Body of pancreas (tissue), 4 donors: ENCODE measurements at regions not wholly inside any gene's neighbourhood (a gene's known extent, or its start where the extent isn't known, plus 50 kb on each side); places are given as distances from the start of the nearest gene placed in this dataset.

Experiments used
- ATAC-seq: fragments of 150-250 bp; one replicate; pipeline ENCODE4 v1.9.1; 2016
- DNase-seq, 4 donors: peaks; one replicate each; pipeline ENCODE4 v3.0.0-alpha.2; 2019
- H3K27ac ChIP-seq, 4 donors: fragments of 200-600 bp; sonication (generic); 1 replicate in 3 of 4; 2 replicates in 1 of 4; pipeline versions ENCODE4 v1.5.1 to v1.6.1; 2016 to 2019; ENCODE audit warnings: mild to moderate bottlenecking in 1 of 4, mixed read lengths in 1 of 4, moderate library complexity in 1 of 4
- H3K27me3 ChIP-seq, 2 donors: fragments of 200-600 bp; sonication (generic); one replicate each; pipeline ENCODE4 v1.6.0; 2016; ENCODE audit warnings: mild to moderate bottlenecking in 1 of 2
- H3K36me3 ChIP-seq, 2 donors: fragments of 200-600 bp; sonication (generic); replicated peaks in 1 of 2; 2 replicates each; pipeline ENCODE4 v1.5.1; 2016; ENCODE audit warnings: low read depth in 2 of 2; ENCODE audit not compliant: insufficient read depth in 1 of 2
- H3K4me1 ChIP-seq: fragments of 200-600 bp; sonication (generic); one replicate; pipeline ENCODE4 v1.6.0; 2016
- H3K4me3 ChIP-seq, 2 donors: fragments of 200-600 bp; sonication (generic); 1 replicate in 1 of 2; 2 replicates in 1 of 2; pipeline ENCODE4 v1.5.1; 2016 to 2019
- H3K9me3 ChIP-seq, 3 donors: fragments of 200-600 bp; sonication (generic); 1 replicate in 2 of 3; 2 replicates in 1 of 3; pipeline ENCODE4 v1.5.1; 2016
- CTCF ChIP-seq, 7 experiments: fragments of 450-650 bp in 4 of 7; fragments of 200-600 bp in 3 of 7; sonication (generic) in 3 of 7; IDR thresholded peaks; one replicate each; pipeline ENCODE4 v1.5.1; 2016 to 2019; ENCODE audit warnings: antibody characterized with exemption in 7 of 7
- POLR2A ChIP-seq, 3 donors: fragments of 450-650 bp; IDR thresholded peaks; one replicate each; pipeline ENCODE4 v1.6.1; 2016; ENCODE audit warnings: antibody characterized with exemption in 3 of 3, mild to moderate bottlenecking in 2 of 3
- WGBS, 2 donors: methylation state at CpG; one replicate each; pipeline ENCODE4 v1.1.5; 2017; 5-methylcytosine and 5-hydroxymethylcytosine counted together
- intact Hi-C: fragments of 100-400 bp; cut with DNase I; formaldehyde crosslinking; loops from one replicate; pipeline ENCODE4 v1.15.1; 2023

- Histone ChIP-seq H3K4me3 (no peak overlapping the region), H3K27me3 (no peaks in the 10 kb centered on the region), H3K9me3 (no peaks in the 10 kb centered on the region), H3K36me3 (no peaks in the 10 kb centered on the region), H3K27ac (peak overlapping the region in 3 of 4 donors; percentile 63 to 87 (median 79)), H3K4me1 (peaks cover 34% of the 10 kb centered on the region)
- no peak for ATAC-seq
- no peak for TF ChIP-seq CTCF (IDR thresholded peaks at IDR 0.05)
- no peak for TF ChIP-seq POLR2A (IDR thresholded peaks at IDR 0.05)
- 40 to 51% methylated on average over 3 of the region's 3 CpGs for WGBS, 2 donors
- intact Hi-C loops: no loop called here
- DNase-seq: no peak
Observed at GRCh38 chr2:64731263-64731643, 77.5 kb upstream of the SERTAD2 start.

- peak in 1 of 4 donors; percentile 44 for DNase-seq
- intact Hi-C loops: no loop called here
- Histone ChIP-seq H3K27ac (peak overlapping the region in 2 of 4 donors; percentile 79 to 87), H3K4me3 (no peak overlapping the region), H3K36me3 (no peaks in the 10 kb centered on the region), H3K9me3 (no peaks in the 10 kb centered on the region), H3K27me3 (no peaks in the 10 kb centered on the region), H3K4me1 (peaks cover 34% of the 10 kb centered on the region)
- ATAC-seq: no peak
- 66 to 73% methylated on average over 5 of the region's 5 CpGs for whole genome bisulfite sequencing, 2 donors
- TF ChIP-seq CTCF (IDR thresholded peaks at IDR 0.05): no peak
- peak in 1 of 3 donors; percentile 38 for TF ChIP-seq POLR2A (IDR thresholded peaks at IDR 0.05)
Observed at GRCh38 chr2:64731746-64732145, 78.0 kb upstream of the SERTAD2 start.

- no peak for DNase-seq
- WGBS, 2 donors: 24% methylated on average over 4 of the region's 4 CpGs
- intact Hi-C loops: no loop called here
Observed at GRCh38 chr2:64732146-64732545, 78.4 kb upstream of the SERTAD2 start.

GRCh38 chr2:64735504-64735903 lies 81.8 kb upstream of the SERTAD2 start:
- no peak for ATAC-seq
- TF ChIP-seq CTCF (IDR thresholded peaks at IDR 0.05): no peak
- no peak for TF ChIP-seq POLR2A (IDR thresholded peaks at IDR 0.05)
- no peaks in the 10 kb centered on the region for H3K9me3 ChIP-seq
- H3K27me3 ChIP-seq: no peaks in the 10 kb centered on the region
- H3K4me1 ChIP-seq: peaks cover 18% of the 10 kb centered on the region
- no peak overlapping the region for H3K27ac ChIP-seq
- intact Hi-C loops: no loop called here
- no peak for DNase-seq
- H3K4me3 ChIP-seq: no peak overlapping the region
- H3K36me3 ChIP-seq: no peaks in the 10 kb centered on the region
- 75 to 81% methylated on average over 2 of the region's 2 CpGs for WGBS, 2 donors

More at GRCh38 chr2:64732146-64732545, 78.4 kb upstream of the SERTAD2 start:
- no peak for ATAC-seq
- Histone ChIP-seq H3K27me3 (no peaks in the 10 kb centered on the region), H3K4me3 (no peak overlapping the region), H3K4me1 (peaks cover 34% of the 10 kb centered on the region), H3K27ac (peak overlapping the region in 2 of 4 donors; percentile 79 to 87), H3K36me3 (no peaks in the 10 kb centered on the region), H3K9me3 (no peaks in the 10 kb centered on the region)
- TF ChIP-seq CTCF (IDR thresholded peaks at IDR 0.05) (no peak), POLR2A (IDR thresholded peaks at IDR 0.05) (no peak)

- DNase-seq (no peak), ATAC-seq (no peak)
- Histone ChIP-seq H3K4me1 (peaks cover under 1% of the 10 kb centered on the region), H3K36me3 (no peaks in the 10 kb centered on the region), H3K27me3 (no peaks in the 10 kb centered on the region), H3K9me3 (no peaks in the 10 kb centered on the region), H3K4me3 (no peak overlapping the region), H3K27ac (no peak overlapping the region)
- TF ChIP-seq CTCF (IDR thresholded peaks at IDR 0.05) (no peak), POLR2A (IDR thresholded peaks at IDR 0.05) (no peak)
- intact Hi-C loops: no loop called here
Observed at GRCh38 chr2:64737547-64737946, 83.8 kb upstream of the SERTAD2 start.
